HCT116 (cell line): ENCODE measurements at regions not wholly inside any gene's neighbourhood (a gene's known extent, or its start where the extent isn't known, plus 50 kb on each side); places are given as distances from the start of the nearest gene placed in this dataset.

Experiments
- ATAC-seq: fragments of 200-7000 bp; cut with Tn5 transposase; 2 replicates; pipeline ENCODE4 v1.9.1; 2020; ENCODE audit warnings: mild to moderate bottlenecking, moderate library complexity
- BruUV-seq: library from RNA; stranded (reverse); fragments of 400-500 nt; replicated peaks from 2 replicates; lab custom pipeline; 2021; lab: Mats Ljungman, UMichigan
- CTCF ChIA-PET: fragments of 300-600 bp; sonication (Branson Sonifier 250); formaldehyde crosslinking; loops from one replicate; lab custom pipeline; 2021; ENCODE audit warnings: antibody characterized with exemption; lab: Charles Lee
- POLR2A ChIA-PET: fragments of 300-600, 350-600 bp; sonication (Branson Sonifier 250); formaldehyde crosslinking; loops from one replicate; lab custom pipeline; 2021; ENCODE audit warnings: antibody characterized with exemption; lab: Charles Lee
- RAD21 ChIA-PET, 2 experiments: fragments of 300-600 bp; sonication (Branson Sonifier 250); formaldehyde crosslinking; loops; one replicate each; lab custom pipeline; 2023; ENCODE audit warnings: low total read pairs in 2 of 2; ENCODE audit not compliant: uncharacterized antibody in 2 of 2, unreplicated experiment in 2 of 2, low non-redundant PET in 1 of 2; lab: Charles Lee
- DNase-seq: peaks from one replicate; pipeline ENCODE4 v3.0.0-alpha.2; 2010; ENCODE audit warnings: low read depth, low spot score
- H2AFZ ChIP-seq: fragments of 200-600 bp; shearing (Covaris generic), sonication (generic); 2 replicates; pipeline ENCODE4 v1.6.1; 2017; ENCODE audit warnings: low read depth, mixed run types, mixed read lengths, antibody characterized with exemption, low read length; ENCODE audit not compliant: poor library complexity, severe bottlenecking
- H3K27ac ChIP-seq: 2 replicates; pipeline ENCODE4 v1.5.1; 2012; ENCODE audit warnings: low read depth, low read length
- H3K27me3 ChIP-seq: fragments of 200-600 bp; sonication (generic); 2 replicates; pipeline ENCODE4 v1.6.1; 2016; ENCODE audit warnings: mixed run types, low read length, mixed read lengths; ENCODE audit not compliant: insufficient read depth
- H3K36me3 ChIP-seq, 2 experiments: fragments of 200-500 bp in 1 of 2; fragments of 200-600 bp in 1 of 2; sonication (Bioruptor generic) in 1 of 2; sonication (generic) in 1 of 2; 2 replicates each; pipeline versions ENCODE4 v1.5.1 to v1.6.1; 2014 to 2016; ENCODE audit warnings: low read length in 2 of 2, inconsistent platforms in 1 of 2, mixed read lengths in 1 of 2, mixed run types in 1 of 2; ENCODE audit not compliant: insufficient read depth in 2 of 2, control insufficient read depth in 1 of 2
- H3K4me1 ChIP-seq, 2 experiments: fragments of 200-600 bp in 1 of 2; sonication (generic) in 1 of 2; 2 replicates each; pipeline versions ENCODE4 v1.5.1 to v1.6.1; 2012 to 2017; ENCODE audit warnings: low read length in 2 of 2, inconsistent platforms in 1 of 2, mild to moderate bottlenecking in 1 of 2, mixed read lengths in 1 of 2, mixed run types in 1 of 2, moderate library complexity in 1 of 2; ENCODE audit not compliant: insufficient read depth in 2 of 2, control insufficient read depth in 1 of 2
- H3K4me2 ChIP-seq: fragments of 200-600 bp; sonication (generic); 2 replicates; pipeline ENCODE4 v1.6.1; 2017; ENCODE audit warnings: mixed run types, low read length, mixed read lengths
- H3K4me3 ChIP-seq, 2 experiments: fragments of 200-600 bp in 1 of 2; sonication (generic) in 1 of 2; replicated peaks in 1 of 2; 2 replicates each; pipeline ENCODE4 v1.5.1; 2011 to 2016; ENCODE audit warnings: low read length in 2 of 2, control low read depth in 1 of 2, low read depth in 1 of 2, mild to moderate bottlenecking in 1 of 2, mixed read lengths in 1 of 2, mixed run types in 1 of 2
- H3K79me2 ChIP-seq: fragments of 200-600 bp; sonication (generic); 2 replicates; pipeline ENCODE4 v1.6.1; 2017; ENCODE audit warnings: mild to moderate bottlenecking, mixed run types, low read length, moderate library complexity, mixed read lengths; ENCODE audit not compliant: insufficient read depth
- H3K9ac ChIP-seq: fragments of 200-600 bp; sonication (generic); 2 replicates; pipeline ENCODE4 v1.6.1; 2016; ENCODE audit warnings: low read length, mixed read lengths
- H3K9me2 ChIP-seq: fragments of 200-600 bp; sonication (generic), shearing (Covaris generic); 2 replicates; pipeline ENCODE4 v1.6.1; 2017; ENCODE audit warnings: mixed run types, mild to moderate bottlenecking, moderate library complexity; ENCODE audit not compliant: insufficient read depth
- H3K9me3 ChIP-seq, 2 experiments: fragments of 200-500 bp in 1 of 2; fragments of 200-600 bp in 1 of 2; sonication (Bioruptor generic) in 1 of 2; sonication (generic) in 1 of 2; 2 replicates each; pipeline ENCODE4 v1.6.1; 2014 to 2017; ENCODE audit warnings: low read length in 2 of 2, mixed read lengths in 2 of 2, inconsistent platforms in 1 of 2, low read depth in 1 of 2, mild to moderate bottlenecking in 1 of 2, mixed run types in 1 of 2, moderate library complexity in 1 of 2; ENCODE audit not compliant: control insufficient read depth in 1 of 2, insufficient read depth in 1 of 2
- H4K20me1 ChIP-seq: fragments of 200-600 bp; sonication (generic), shearing (Covaris generic); 2 replicates; pipeline ENCODE4 v1.6.1; 2017; ENCODE audit warnings: mixed run types, mild to moderate bottlenecking, moderate library complexity; ENCODE audit not compliant: insufficient read depth
- CBX3 ChIP-seq: IDR thresholded peaks from 2 replicates; pipeline ENCODE4 v1.6.1; 2012; ENCODE audit warnings: low read depth
- ELF1 ChIP-seq: IDR thresholded peaks from 2 replicates; pipeline ENCODE4 v1.6.1; 2012; ENCODE audit warnings: low read depth, borderline replicate concordance
- EZH2phosphoT487 ChIP-seq: fragments of 200-600 bp; IDR thresholded peaks from 2 replicates; pipeline ENCODE4 v1.6.1; 2018; ENCODE audit warnings: antibody characterized with exemption, borderline replicate concordance
- FOSL1 ChIP-seq: IDR thresholded peaks from 2 replicates; pipeline ENCODE4 v1.6.1; 2012; ENCODE audit warnings: low read depth
- POLR2A ChIP-seq: IDR thresholded peaks from 2 replicates; pipeline ENCODE4 v1.7.0; 2011; ENCODE audit warnings: borderline replicate concordance; ENCODE audit not compliant: insufficient read depth, insufficient read length; ENCODE audit errors: extremely low read depth
- POLR2AphosphoS5 ChIP-seq: IDR thresholded peaks from 2 replicates; pipeline ENCODE4 v1.6.1; 2011; ENCODE audit warnings: mild to moderate bottlenecking, low read depth, low read length, moderate library complexity
- TCF7L2 ChIP-seq: IDR thresholded peaks from 2 replicates; pipeline ENCODE4 v1.7.0; 2011; ENCODE audit warnings: borderline replicate concordance, inconsistent platforms; ENCODE audit not compliant: insufficient read depth, insufficient read length; ENCODE audit errors: extremely low read depth
- YY1 ChIP-seq: IDR thresholded peaks from 2 replicates; pipeline ENCODE4 v1.6.1; 2011; ENCODE audit warnings: low read length, low read depth, moderate library complexity, mild to moderate bottlenecking; ENCODE audit not compliant: insufficient replicate concordance; ENCODE audit errors: extremely low read depth
- ZNF274 ChIP-seq: fragments of 200-500 bp; sonication (Bioruptor generic); IDR thresholded peaks from 2 replicates; pipeline ENCODE4 v1.6.1; 2014; ENCODE audit warnings: mild to moderate bottlenecking, low read depth, low read length, inconsistent platforms
- intact Hi-C: fragments of 100-400 bp; cut with micrococcal nuclease; formaldehyde crosslinking; loops from 2 replicates; pipeline ENCODE4 v1.10.0; 2022
- TF ChIP-seq, protein P1 (sequence below): IDR thresholded peaks from 2 replicates; pipeline ENCODE4 v1.6.1; 2012
- TF ChIP-seq, protein P2 (sequence below), 3 experiments: fragments of 200-600 bp in 1 of 3; sonication (generic) in 1 of 3; IDR thresholded peaks in 2 of 3; conservative IDR thresholded peaks in 1 of 3; 2 replicates each; pipeline ENCODE4 v1.5.1; 2012 to 2017; ENCODE audit warnings: low read depth in 2 of 3, low read length in 2 of 3, antibody characterized with exemption in 1 of 3, borderline replicate concordance in 1 of 3, control low read depth in 1 of 3, mild to moderate bottlenecking in 1 of 3, mixed read lengths in 1 of 3, mixed run types in 1 of 3, moderate library complexity in 1 of 3; ENCODE audit not compliant: insufficient read depth in 1 of 3
- TF ChIP-seq, protein P3 (sequence below): IDR thresholded peaks from 2 replicates; pipeline ENCODE4 v1.6.1; 2012; ENCODE audit warnings: low read depth

DNA sequence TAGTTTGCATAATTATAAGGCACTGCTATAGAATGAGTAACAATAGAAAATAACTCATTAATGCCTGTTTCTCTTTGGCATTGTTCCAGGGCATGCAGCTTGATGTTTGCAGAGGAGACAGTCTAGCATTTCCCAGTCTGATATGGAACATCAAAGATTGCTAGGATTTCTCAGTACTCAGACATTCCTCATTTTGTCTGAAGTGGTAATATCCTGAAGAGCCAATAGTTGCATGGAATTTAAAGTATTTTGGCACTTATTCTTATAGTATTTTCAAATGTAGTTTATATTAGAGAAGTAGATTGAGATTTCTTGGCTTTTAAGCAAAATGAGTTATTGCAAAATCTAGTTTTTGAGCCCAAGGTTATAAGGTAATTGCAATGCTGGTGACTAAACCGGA is 337.3 kb upstream of the E2F7 start:
- no peaks in the 10 kb centered on the region for H3K9me2 ChIP-seq
- no peak overlapping the region for H3K4me3 ChIP-seq
- H2AFZ ChIP-seq = no peak overlapping the region
- TF ChIP-seq, protein P1, sequence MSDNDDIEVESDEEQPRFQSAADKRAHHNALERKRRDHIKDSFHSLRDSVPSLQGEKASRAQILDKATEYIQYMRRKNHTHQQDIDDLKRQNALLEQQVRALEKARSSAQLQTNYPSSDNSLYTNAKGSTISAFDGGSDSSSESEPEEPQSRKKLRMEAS = no peak
- TF ChIP-seq TCF7L2 = peak; percentile 30
- TF ChIP-seq ZNF274 = no peak
- TF ChIP-seq YY1 = no peak
- no peak overlapping the region for H3K27ac ChIP-seq
- no peak overlapping the region for H3K9ac ChIP-seq
- ATAC-seq = no peak
- H3K36me3 ChIP-seq = no peaks in the 10 kb centered on the region
- no peaks in the 10 kb centered on the region for H3K9me3 ChIP-seq
- BruUV-seq = no TSS peak
- no peak for DNase-seq
- no peak overlapping the region for H3K4me2 ChIP-seq
- intact Hi-C loops = no loop called here
- H4K20me1 ChIP-seq = no peaks in the 10 kb centered on the region
- POLR2A ChIA-PET = no interaction called here
- RAD21 ChIA-PET = no interaction called here
- no peaks in the 10 kb centered on the region for H3K27me3 ChIP-seq
- no peaks in the 10 kb centered on the region for H3K4me1 ChIP-seq
- CTCF ChIA-PET = no interaction called here
- H3K79me2 ChIP-seq = no peaks in the 10 kb centered on the region

DNA sequence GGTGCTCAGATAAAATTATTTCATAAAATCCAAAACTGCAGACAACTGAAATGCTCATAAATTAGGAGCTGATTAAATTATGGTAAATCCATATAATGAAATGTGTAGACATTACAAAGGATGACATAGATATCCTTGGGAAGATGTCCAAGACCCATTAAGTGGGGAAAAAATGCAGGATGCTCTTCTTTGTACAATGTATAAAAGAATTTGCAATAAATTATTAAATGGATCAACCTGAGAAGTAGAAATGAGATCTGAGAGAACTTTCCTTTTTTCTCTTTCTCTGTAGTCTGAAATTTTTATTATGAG is 336.4 kb upstream of the E2F7 start:
- no TSS peak for BruUV-seq
- intact Hi-C loops = no loop called here
- ChIA-PET RAD21 (no interaction called here), POLR2A (no interaction called here), CTCF (no interaction called here)
- Histone ChIP-seq H3K4me2 (no peak overlapping the region), H4K20me1 (no peaks in the 10 kb centered on the region), H2AFZ (no peak overlapping the region), H3K9ac (no peak overlapping the region), H3K27me3 (no peaks in the 10 kb centered on the region), H3K79me2 (no peaks in the 10 kb centered on the region), H3K4me3 (no peak overlapping the region), H3K36me3 (no peaks in the 10 kb centered on the region), H3K9me3 (no peaks in the 10 kb centered on the region), H3K4me1 (no peaks in the 10 kb centered on the region), H3K27ac (no peak overlapping the region), H3K9me2 (no peaks in the 10 kb centered on the region)
- DNase-seq (no peak), ATAC-seq (no peak)
- TF ChIP-seq POLR2AphosphoS5 (no peak), ZNF274 (no peak), FOSL1 (no peak), ELF1 (no peak), POLR2A (no peak), CBX3 (no peak), EZH2phosphoT487 (no peak)
- TF ChIP-seq, protein P2, sequence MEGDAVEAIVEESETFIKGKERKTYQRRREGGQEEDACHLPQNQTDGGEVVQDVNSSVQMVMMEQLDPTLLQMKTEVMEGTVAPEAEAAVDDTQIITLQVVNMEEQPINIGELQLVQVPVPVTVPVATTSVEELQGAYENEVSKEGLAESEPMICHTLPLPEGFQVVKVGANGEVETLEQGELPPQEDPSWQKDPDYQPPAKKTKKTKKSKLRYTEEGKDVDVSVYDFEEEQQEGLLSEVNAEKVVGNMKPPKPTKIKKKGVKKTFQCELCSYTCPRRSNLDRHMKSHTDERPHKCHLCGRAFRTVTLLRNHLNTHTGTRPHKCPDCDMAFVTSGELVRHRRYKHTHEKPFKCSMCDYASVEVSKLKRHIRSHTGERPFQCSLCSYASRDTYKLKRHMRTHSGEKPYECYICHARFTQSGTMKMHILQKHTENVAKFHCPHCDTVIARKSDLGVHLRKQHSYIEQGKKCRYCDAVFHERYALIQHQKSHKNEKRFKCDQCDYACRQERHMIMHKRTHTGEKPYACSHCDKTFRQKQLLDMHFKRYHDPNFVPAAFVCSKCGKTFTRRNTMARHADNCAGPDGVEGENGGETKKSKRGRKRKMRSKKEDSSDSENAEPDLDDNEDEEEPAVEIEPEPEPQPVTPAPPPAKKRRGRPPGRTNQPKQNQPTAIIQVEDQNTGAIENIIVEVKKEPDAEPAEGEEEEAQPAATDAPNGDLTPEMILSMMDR (IDR thresholded peaks at IDR 0.05 in 2 of 3, conservative IDR thresholded peaks at IDR 0.05 in 1 of 3; ENCODE audit: borderline replicate concordance in 1 of 3, insufficient read depth in 1 of 3, low read depth in 2 of 3, low read length in 2 of 3) = no peak
- TF ChIP-seq, protein P3, sequence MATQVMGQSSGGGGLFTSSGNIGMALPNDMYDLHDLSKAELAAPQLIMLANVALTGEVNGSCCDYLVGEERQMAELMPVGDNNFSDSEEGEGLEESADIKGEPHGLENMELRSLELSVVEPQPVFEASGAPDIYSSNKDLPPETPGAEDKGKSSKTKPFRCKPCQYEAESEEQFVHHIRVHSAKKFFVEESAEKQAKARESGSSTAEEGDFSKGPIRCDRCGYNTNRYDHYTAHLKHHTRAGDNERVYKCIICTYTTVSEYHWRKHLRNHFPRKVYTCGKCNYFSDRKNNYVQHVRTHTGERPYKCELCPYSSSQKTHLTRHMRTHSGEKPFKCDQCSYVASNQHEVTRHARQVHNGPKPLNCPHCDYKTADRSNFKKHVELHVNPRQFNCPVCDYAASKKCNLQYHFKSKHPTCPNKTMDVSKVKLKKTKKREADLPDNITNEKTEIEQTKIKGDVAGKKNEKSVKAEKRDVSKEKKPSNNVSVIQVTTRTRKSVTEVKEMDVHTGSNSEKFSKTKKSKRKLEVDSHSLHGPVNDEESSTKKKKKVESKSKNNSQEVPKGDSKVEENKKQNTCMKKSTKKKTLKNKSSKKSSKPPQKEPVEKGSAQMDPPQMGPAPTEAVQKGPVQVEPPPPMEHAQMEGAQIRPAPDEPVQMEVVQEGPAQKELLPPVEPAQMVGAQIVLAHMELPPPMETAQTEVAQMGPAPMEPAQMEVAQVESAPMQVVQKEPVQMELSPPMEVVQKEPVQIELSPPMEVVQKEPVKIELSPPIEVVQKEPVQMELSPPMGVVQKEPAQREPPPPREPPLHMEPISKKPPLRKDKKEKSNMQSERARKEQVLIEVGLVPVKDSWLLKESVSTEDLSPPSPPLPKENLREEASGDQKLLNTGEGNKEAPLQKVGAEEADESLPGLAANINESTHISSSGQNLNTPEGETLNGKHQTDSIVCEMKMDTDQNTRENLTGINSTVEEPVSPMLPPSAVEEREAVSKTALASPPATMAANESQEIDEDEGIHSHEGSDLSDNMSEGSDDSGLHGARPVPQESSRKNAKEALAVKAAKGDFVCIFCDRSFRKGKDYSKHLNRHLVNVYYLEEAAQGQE = no peak
- TF ChIP-seq, all 23 proteins: peak for 0
